GM21515 (cell line): ENCODE measurements at regions not wholly inside any gene's neighbourhood (a gene's known extent, or its start where the extent isn't known, plus 50 kb on each side); places are given as distances from the start of the nearest gene placed in this dataset.

Source experiments
- ATAC-seq: cut with Tn5 transposase; IDR thresholded peaks from one replicate; pipeline ENCODE4 v1.9.1; 2021; ENCODE audit not compliant: unreplicated experiment

DNA sequence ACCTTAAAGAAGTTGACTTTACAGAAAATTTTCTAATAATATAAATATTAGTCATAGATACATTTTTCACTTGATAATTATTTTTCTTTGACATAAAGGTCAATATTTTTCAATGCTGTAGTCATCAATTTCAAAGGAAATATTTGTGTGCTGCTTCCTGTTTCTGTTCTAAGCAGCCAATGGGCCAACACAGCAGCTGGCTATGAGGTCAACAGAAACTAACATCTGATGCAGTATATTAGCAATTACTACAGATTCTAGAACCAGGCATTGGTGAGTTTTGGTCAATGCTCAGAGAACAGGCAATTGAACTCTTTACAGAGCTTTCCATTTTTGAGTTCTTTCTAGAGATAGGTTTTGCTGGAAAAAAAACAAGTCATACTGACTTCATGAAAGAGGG lies 669.6 kb upstream of the NRSN1 start:
- ATAC-seq = no peak

DNA sequence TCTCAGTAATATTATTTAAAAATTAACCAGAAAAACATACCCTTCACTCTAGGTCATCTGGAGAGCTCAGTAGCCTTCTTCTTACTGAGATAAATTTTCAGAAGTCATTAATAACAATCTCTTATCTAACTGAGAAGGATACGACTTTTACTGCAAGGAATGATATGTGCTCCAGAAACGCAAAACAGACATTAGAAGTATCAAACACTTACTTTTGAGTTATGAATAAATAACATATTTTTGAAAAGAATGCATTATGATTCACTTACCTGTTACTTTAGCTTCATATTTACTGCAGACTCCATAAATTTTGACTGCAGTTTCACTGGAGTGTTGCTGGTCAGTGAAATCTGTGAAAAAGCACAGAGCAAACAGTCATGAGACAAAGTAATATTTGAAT lies 668.7 kb upstream of the NRSN1 start:
- ATAC-seq = no peak

DNA sequence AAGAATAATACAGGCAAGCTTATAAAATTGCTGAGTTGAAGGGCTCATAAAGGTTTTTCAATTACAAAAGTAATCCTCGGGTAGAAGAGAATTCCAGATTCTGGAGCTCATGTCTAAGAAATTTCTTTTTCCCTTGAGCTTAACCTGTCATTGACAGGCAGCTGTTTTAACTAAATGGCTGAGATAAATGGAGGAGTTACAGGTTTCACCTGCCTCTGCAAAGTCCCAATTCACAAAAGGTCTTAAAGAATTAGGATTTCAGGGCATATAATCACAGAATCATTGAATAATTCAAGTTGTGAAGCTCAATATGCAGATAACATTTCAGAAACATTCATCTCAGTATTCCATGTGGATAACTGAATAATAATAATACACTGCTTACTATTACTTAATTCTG lies 660.1 kb upstream of the NRSN1 start:
- no peak for ATAC-seq

DNA sequence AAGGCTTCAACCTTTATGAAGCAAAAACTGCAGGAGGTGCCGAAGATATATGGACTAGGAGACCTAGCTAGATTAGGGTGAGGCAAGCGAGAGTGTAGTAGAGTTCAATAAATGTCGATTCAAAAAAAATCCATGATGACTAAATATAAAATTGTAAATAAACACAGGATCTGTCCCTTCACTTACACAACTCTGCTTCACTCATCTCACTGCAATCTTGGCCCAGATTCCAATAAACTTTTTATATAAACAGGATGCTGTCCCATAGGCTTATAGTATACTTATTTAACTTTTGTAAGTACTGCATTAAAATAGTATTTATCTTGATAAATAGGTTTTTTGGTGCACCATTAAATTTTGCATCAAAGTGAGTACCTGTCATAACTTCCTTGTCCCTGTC lies 648.4 kb upstream of the NRSN1 start:
- no peak for ATAC-seq

DNA sequence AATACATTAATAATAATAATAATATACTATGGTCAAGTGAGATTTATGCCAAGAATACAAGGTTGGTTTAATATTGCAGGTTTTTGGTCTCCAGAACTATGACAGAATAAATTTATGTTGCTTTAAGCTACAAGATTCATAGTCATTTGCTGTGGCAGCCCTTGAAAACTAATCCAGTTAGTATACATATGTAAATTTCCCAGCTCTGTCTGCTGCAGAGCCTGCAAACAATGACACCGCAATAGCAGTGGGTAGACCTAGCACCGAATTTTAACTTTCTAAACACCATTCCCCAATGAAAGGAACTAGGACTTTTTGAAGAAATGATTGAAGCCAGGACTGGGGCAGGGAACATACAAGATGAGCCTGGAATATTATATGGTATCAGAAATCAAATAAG lies 647.7 kb upstream of the NRSN1 start:
- ATAC-seq = no peak

DNA sequence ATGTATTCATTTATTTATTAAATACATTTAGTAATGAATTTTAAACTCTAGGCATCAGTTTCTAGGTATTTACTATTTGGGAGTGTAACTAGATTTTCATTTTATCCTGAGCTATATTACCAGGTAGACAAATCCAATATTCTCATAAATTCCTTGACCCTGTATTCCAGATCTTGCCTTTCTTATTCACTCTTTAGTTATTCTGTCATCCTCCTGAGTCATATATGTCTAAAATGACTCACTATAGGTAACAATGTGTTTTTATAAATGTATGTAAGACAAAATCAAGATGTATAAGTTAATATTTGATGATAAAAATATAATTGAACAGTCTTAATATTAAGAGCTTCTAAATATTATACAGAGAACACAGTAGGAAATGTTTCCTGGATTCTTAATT lies 642.1 kb upstream of the NRSN1 start:
- no peak for ATAC-seq

DNA sequence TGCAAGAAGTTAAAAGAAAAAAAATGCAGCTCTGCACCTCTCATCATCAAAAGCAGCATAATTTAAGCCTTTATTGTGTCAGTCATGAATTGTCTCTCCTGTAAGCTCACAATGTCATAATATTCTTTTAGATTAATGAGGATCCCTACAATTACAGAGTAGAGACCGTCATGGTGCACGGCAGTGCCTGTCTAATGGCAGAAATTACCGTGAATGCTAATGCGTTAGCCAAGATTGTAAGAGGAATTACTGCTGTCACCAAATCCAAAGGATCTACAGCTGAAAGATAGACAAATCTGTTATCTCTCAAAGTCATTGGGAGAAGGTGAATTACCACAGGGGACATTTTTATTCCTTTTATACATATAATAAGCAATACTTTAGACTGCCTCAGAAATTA lies 631.6 kb upstream of the NRSN1 start:
- ATAC-seq = no peak

DNA sequence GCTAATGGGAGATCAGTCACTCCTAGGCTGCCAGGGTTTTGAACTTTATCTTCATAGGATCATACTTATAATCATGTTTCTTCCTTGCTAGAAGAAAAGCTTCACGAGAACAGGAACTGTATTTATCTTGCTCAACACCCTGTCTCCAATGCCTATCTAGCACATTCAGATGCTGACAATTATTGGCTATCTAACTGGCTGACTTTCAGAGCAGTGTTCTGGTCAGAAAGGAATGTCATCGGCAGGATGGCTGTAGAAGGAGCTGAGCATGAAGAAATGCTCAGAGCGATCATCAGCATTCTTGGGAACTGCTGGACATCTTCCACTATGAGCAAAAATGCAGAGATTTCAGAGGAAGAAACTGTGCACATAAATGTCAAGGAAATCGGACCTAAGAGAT lies 628.0 kb upstream of the NRSN1 start:
- ATAC-seq = no peak

DNA sequence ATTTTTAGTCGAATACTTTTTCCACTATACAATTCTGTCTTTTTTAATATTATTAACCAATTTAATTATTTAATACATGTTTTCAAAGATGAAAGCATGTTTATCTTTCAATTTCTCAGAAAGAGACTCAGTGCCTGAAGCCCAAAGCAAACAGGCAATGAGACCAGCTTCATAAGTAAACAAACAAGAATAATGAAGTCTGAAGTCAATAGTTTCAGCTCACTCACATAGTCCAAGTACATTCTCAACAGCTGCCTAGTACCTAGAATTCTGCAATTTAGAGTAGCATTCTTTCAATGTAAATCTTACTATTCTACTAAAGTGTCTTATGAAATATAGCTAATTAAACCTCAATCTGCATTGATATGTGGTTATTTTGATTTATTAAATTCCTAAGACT lies 626.5 kb upstream of the NRSN1 start:
- ATAC-seq = no peak

DNA sequence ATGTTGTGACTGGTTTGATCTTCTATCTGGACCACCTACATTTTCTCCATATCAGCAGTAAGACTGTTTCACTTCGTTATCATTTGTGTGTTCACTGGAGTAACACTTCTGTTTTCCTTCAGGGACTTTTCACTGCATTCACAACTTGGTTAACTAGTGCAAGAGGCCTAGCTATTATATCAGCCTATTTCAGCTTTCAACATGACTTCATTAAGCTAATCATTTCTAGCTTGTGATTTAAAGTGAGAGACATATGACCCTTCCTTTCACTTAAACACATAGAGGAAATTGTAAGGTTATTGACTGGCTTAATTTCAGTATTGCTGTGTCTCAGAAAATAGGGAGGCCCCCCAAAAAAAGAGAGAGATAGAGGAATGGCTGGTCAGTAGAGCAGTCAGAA lies 622.8 kb upstream of the NRSN1 start:
- no peak for ATAC-seq

DNA sequence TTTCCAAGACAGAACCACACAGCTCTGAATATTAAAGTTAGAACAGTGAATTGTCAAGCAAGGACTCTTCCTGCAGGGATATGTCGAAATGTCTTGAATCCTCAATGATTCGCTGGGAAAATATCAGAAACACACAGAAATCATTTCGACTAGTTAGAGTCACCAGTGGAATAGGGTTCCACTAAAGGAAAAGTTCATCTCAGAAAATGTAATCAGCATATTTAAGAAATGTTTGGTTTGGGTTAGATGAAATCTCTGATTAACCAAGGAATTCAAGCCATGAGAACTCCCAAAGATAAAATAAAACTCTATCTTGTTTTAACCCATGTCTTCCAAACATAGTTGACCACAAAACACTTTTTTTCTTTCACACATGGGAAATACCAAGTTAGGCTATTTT lies 621.0 kb upstream of the NRSN1 start:
- ATAC-seq = no peak

DNA sequence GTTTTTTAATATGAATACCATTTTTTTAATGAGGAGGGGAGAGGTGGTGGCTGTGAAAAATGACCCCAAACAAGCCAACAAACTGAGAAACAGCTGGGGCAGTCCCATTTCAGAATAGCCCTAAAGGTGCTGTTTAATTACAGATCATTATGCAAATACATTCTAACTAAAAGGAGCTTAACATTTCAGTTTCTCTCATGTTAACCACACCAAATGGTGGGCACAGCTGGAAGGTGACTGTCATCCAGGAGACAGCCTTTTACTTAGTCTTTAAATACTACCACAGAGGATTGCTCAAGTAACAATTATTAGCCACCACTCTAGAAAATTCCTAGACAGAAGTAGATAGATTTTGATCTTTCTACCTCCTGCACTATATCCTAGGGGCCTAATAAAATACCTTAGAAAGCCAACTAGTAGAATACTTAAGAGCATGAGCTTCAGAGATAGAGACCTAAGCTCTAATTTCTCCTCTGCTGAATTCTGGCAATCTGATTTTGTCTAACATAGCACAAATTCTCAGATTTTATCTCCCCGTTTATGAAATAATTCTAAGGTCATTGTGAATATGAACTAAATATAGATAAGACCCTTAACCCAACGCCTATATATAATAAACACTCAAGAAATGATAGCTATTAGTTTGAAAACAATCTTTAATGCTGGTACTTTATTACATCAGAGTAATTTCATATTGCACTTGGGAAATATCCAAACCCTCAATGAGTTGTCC lies 615.1 kb upstream of the NRSN1 start:
- no peak for ATAC-seq

DNA sequence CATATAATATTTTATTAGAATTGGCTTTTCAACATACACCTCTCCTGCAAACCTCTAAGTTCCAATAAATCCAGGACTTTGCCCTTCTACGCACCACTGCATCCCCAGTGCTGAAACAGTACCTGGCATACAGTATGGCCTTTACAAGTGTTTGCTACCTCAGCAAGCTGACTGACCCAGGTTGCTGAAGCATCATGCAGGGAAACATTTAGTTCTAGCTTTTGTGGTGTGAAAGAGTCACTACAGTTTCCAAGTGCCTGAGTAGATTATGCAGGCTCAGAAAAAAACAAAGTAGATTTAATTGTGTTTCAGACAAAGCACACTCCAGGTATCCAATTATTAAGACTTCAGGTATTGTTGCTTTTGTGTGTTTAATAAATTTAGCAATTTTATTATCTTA lies 614.2 kb upstream of the NRSN1 start:
- no peak for ATAC-seq

DNA sequence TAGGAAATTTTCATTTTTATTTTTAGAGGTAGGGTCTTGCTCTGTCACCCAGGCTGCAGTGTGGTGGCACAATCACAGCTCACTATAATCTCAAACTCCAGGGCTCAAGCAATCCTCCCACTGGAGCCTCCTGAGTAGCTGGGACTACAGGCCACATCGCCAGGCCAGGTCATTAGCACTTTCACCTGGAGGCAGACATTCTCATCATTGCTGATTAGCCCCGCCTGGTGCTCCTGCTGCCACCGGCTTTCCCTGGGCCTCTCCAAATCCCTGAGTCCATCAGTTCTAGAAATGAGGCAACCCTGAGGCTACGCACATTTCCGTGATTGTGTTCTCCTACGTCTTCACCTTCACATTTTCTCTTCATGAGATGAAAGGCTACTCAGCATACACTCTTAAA lies 607.7 kb upstream of the NRSN1 start:
- ATAC-seq = no peak

DNA sequence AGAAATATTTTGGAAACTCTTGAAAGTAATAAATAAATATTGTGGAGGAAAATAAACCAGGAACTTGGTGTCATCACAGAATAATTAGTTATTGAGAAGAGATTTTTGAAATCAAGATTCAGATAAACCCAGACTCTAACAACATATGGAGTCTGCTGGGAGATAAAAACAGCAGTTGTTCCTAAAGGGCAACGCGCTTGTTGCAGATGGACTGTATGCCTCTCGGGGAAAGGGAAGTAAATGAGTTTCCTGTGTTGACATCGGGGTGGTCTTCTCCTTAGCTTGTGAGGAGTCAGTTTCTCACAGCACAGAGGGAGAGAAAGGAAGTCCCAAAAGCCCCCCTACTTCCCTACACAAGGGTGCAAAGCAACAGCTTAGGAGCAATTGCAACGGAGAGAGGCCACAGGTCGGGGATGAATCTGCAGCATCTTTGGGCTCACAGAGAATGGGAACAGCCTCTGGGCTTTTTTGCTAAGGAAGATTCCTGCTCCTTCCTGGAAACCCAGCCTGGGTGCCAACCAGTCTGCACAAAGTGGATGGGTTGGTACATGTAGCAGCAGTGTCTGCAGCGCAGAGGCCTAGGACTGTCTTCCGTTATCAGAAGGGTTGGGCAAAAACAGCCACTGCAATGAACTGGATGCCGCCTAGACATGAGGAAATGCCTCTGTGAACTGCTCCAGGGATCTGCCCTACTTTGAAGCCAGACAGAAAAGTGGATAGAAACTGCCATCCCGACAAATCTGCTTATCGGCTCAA lies 603.0 kb upstream of the NRSN1 start:
- no peak for ATAC-seq

DNA sequence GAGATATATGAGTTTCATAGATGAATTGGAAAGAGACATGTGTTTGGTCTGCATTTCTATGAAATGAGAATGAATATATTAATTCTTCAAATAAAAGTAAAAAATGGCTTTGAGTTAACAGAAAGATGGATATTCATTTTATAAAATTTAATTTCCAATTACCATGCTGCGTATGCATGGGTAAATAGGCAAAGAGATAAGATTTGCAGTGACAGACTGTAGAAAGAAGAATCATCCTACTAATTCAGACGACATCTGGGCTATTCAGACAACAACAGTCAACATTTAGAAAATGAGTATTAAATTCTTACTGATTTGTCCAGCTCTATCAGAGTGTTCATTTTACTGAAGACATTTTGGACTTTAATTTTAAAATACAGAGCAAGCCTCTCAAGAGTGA lies 602.2 kb upstream of the NRSN1 start:
- no peak for ATAC-seq

DNA sequence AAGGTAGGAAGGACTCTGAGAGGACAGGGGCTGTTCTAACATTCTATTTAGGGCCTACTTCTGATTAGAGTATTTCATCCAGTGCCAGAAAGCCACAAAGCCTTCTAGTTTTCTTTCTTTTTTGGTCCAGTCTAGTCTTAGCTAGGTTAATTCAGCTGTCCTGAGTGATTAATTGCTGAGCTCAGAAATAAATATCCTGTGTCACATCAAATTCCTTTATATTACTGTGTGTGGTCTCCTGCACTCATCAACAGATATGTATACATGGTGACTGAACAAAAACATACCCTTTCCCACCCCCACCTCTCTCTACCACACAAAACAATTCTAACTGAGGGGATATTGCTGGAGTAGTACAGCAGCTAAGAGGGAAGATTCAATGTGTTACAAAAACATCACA lies 601.5 kb upstream of the NRSN1 start:
- ATAC-seq = no peak

DNA sequence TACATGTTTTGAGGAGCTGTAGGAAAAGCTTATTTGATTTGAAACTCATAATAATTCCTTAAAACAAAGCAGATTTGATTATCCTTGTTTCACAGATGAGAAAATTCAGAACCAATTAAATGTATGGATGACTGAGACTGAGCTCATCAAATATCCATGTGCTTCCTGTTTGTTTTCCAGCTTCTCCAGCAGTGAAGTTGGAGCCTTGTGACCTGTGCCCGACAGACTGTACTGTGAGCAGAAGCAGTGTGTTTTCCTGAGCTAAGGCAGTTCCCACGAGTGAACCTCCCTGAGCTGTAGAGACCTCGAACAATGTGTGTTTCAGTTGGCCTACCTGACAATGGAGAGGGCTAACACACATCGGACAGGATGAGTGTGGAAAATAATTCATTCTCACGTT lies 599.5 kb upstream of the NRSN1 start:
- no peak for ATAC-seq

DNA sequence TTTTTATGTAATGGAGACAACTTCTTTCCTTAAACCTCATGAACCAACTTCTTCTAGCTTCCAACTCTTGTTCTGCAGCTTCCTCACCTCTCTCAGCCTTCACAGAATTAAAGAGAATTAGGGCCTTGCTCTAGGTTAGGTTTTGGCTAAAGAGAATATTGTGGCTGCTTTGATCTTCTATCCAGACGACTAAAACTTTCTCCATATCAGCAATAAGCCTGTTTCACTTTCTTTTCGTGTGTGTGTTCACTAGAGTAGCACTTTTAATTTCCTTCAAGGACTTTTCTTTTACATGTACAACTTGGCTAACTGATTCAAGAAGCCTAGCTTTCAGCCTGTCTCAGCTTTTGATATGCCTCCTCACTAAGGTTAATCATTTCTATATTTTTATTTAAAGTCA lies 596.1 kb upstream of the NRSN1 start:
- no peak for ATAC-seq

DNA sequence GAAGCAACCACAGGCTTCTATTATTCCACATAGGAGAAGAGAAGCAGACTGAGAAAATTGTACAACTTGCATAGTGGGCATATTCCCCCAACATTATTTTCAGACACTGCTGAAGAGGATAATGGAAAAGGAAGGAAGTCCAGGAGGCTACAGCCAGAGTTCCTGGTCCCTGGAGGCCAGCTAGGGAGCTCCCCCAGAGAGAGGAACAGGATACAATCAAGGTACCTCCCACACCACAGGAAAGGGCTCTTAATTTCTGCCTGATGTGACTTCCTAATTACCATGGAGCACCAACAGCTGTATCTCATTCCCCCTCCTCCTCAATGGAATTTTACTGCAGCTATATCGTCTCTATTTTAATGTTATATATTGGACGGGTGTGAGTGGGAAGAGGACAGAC lies 594.3 kb upstream of the NRSN1 start:
- no peak for ATAC-seq

DNA sequence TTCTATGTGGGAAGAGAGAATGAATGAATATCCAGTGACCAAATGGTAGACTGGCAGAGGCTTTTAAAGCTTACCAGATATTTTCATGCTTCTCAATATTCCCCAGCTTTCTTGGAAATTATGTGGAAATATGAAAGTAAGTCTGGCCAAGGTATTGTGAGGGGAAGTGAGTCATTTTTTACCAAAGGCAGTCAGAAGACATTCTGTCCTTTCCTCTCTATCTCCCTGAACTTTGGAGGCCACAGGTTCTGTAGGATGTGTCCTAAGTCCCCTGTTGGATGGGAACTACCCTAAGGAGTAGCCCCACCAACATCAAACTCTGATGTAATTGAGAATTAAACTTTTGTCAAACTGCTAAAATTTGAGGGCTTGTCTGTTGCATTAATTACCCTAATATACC lies 593.8 kb upstream of the NRSN1 start:
- ATAC-seq = no peak

DNA sequence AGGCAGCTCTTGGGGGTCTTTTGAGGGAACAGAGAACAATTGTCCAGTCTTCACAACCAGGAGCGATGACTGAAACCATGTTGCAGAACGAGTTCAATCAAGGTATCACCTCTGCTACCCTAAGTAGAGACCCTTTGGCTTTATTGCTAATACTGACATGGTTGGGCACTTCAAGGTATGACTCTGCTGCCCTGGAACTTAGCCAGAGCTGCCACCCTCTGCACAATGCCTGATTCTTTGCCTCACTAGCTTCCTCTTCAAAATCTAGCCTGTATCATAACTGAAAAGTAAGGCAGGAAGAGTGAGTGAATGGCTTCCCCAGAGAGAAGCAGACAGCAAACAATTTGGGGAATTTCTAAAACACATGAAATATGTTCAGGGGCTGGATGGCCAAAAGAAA lies 592.7 kb upstream of the NRSN1 start:
- no peak for ATAC-seq

DNA sequence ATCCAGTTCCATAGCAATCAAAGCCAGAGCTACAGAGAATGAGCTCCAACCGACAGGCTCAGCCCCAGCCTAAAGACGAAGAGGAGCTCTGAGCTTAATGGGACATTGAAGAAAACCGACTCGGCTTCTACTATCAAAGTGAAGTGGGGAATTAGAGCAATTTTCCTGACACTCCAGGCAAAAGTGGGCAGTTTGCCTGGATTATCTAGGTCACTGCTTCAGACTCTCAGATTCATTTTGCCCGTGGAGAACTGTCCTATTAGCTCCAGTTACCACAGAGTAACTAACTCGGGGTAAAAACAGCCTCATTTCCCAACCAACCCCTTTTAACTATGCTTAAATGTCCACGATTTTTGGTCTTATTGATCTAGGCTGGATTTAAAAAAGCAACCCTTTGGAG lies 592.1 kb upstream of the NRSN1 start:
- no peak for ATAC-seq
